GM12864 (cell line): ENCODE measurements at regions not wholly inside any gene's neighbourhood (a gene's known extent, or its start where the extent isn't known, plus 50 kb on each side); places are given as distances from the start of the nearest gene placed in this dataset.

Experiments used
- DNase-seq: peaks from one replicate; pipeline ENCODE4 v3.0.0-alpha.2; 2011; ENCODE audit warnings: low read depth
- H3K4me3 ChIP-seq: 2 replicates; pipeline ENCODE4 v1.5.1; 2011; ENCODE audit warnings: mild to moderate bottlenecking, low read depth, low read length, control low read depth
- TF ChIP-seq, protein P1 (sequence below): IDR thresholded peaks from 2 replicates; pipeline ENCODE4 v1.5.1; 2011; ENCODE audit warnings: low read depth, mild to moderate bottlenecking, moderate library complexity, low read length, control low read depth, inconsistent platforms; ENCODE audit errors: missing control alignments

DNA sequence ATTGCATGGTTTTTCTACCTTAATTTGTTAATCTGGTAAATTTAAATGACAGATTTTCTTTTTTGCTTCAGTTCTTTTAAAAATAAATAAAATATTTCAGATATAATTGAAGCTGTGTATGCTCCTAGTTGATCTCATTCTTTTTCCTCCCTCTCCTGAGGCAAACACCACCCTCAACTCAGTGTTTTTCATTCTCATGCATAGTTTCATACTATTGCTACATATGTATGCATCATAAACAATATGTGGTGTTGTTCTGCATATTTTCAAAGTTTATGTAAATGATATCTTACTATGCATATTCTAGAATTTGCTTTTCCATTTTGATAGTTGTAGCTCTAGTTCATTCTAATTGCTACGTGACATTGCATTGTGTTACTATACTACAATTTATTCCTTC lies 257.2 kb upstream of the POU3F1 start:
- no peak for DNase-seq

DNA sequence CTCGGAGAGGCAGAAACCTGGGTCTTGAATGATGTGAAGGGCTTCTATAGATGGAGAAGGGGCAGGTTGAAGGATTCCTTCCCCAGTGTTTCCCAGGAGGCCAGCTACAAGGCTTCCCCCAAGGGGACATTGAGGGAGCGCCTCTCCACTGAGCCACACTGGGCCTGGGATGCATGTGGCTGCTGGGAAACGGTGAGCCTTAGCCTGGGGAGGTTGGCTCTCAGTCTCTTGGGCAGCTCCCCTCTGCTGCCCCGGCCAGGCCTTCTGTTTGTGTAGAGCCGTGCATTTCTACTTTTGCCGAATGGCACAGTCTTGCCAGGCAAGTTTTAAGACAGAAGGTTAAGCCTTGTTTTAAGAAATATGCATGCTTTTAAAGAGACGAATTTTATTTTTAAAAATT lies 254.4 kb upstream of the POU3F1 start:
- DNase-seq: no peak
- H3K4me3 ChIP-seq: no peak overlapping the region
- TF ChIP-seq, protein P1, sequence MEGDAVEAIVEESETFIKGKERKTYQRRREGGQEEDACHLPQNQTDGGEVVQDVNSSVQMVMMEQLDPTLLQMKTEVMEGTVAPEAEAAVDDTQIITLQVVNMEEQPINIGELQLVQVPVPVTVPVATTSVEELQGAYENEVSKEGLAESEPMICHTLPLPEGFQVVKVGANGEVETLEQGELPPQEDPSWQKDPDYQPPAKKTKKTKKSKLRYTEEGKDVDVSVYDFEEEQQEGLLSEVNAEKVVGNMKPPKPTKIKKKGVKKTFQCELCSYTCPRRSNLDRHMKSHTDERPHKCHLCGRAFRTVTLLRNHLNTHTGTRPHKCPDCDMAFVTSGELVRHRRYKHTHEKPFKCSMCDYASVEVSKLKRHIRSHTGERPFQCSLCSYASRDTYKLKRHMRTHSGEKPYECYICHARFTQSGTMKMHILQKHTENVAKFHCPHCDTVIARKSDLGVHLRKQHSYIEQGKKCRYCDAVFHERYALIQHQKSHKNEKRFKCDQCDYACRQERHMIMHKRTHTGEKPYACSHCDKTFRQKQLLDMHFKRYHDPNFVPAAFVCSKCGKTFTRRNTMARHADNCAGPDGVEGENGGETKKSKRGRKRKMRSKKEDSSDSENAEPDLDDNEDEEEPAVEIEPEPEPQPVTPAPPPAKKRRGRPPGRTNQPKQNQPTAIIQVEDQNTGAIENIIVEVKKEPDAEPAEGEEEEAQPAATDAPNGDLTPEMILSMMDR: no peak

More for the DNA sequence above, 257.2 kb upstream of the POU3F1 start:
- TF ChIP-seq, protein P1: no peak
- no peak overlapping the region for H3K4me3 ChIP-seq

DNA sequence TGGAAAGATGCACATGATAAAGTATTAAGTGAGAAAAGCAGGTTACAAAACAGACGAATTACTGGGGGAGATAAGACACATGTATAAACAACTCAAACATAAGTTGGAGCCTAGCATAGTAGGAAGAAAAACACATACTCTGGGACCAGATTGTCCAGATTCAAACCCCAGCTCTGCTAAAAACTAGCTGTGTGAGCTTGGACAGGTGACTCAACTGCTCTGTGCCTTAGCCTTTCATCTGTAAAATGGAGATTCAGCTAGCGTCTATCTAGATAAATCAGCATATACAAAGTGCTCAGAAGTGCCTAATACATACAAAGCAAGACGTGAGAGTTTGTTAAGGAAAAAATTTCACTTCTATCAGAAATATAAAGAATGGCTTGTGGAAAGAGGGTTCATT lies 254.0 kb upstream of the POU3F1 start:
- TF ChIP-seq, protein P1: no peak
- H3K4me3 ChIP-seq: no peak overlapping the region
- no peak for DNase-seq

DNA sequence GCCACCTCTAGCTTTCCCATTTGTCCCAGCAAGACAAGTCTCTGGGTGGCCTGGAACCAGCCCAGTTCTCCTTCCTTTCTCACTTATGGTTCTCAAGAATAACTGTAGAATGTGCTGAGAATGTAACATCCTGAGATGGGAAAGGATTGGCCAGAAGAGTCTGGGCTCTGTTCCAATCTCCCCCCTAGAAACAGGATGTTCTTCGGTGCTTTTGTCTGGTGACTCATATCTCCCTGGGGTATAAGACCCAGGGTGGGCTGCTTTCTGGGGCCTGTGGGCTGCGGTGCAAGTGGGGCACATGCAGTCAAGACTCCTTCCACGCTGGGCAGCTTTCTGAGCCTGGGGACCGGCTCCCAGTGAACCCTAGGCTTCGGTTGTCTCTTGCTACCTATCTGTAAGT lies 251.2 kb upstream of the POU3F1 start:
- DNase-seq: no peak
- TF ChIP-seq, protein P1: no peak

DNA sequence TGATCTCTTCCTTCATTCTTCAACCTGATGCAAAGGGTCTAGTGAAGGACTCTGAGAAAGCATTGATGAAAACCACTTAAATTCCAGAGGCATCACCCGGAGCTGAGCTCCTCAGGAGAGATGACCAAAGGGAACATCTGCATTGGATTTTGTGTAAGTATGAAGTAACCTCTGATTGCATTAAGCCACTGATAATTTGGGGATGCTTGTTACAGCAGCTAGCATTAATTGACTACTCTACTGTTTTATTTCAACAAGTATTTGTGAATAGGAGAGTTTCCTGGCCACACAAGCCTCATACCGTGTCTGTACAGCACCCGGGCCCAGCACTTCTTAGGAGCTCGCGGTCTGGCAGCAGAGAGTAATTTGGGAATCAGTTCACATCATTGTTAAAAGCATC lies 250.7 kb upstream of the POU3F1 start:
- H3K4me3 ChIP-seq: no peak overlapping the region
- DNase-seq: no peak
- TF ChIP-seq, protein P1: no peak

More for the DNA sequence above, 251.2 kb upstream of the POU3F1 start:
- no peak overlapping the region for H3K4me3 ChIP-seq

DNA sequence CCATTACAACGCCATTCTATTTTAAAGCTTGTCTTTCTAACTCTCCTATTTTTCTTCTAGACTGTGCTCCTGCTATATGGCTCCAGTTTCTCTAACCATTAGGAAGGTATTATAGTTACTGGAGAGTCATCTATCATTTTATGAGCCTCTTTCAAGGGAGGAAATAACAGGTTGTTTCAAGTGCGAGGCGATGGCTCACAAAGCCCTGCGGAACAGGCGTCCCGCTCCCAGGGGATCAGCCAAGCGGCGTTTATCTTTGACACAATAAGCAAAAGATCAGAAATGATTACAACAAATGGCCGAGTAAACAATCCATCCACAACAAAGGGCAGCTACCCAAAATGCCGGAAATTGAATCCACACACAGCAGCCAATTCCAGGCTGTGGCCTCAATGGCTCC lies 249.5 kb upstream of the POU3F1 start:
- no peak overlapping the region for H3K4me3 ChIP-seq
- TF ChIP-seq, protein P1: no peak
- no peak for DNase-seq

DNA sequence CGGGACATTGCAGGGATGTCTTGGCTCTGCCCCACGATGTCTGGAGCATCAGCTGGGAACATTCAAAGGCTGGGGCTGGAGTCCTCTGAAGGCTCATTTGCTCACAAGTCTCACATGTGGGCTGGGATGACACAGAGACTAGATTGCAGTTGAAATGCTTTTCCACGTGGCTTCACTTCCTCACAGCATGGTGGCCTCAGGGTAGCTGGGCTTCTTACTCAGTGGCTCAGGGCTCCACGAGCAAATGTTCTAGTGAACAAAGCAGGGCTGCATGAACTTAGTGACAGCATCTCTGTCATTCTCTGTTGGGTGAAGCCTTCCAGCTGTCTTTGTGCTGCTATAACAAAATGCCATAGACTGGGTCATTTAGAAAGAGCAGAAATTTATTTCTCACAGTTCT lies 247.0 kb upstream of the POU3F1 start:
- no peak for DNase-seq
- H3K4me3 ChIP-seq: no peak overlapping the region
- TF ChIP-seq, protein P1: no peak
